HEK293 (cell line): ENCODE measurements at regions not wholly inside any gene's neighbourhood (a gene's known extent, or its start where the extent isn't known, plus 50 kb on each side); places are given as distances from the start of the nearest gene placed in this dataset.

Source experiments
- CTCF ChIA-PET: fragments of 350-600 bp; formaldehyde crosslinking; extraction: SDS; loops from one replicate; lab custom pipeline; 2021; ENCODE audit warnings: antibody characterized with exemption; lab: Yijun Ruan, JAX
- POLR2A ChIA-PET: fragments of 300-600 bp; formaldehyde crosslinking; extraction: SDS; loops from one replicate; lab custom pipeline; 2020; ENCODE audit warnings: antibody characterized with exemption, inconsistent platforms; lab: Yijun Ruan, JAX
- H3K27ac ChIP-seq: fragments of 200-500 bp; sonication (Bioruptor generic); 2 replicates; pipeline ENCODE4 v1.5.1; 2014; ENCODE audit warnings: low read depth, low read length, control low read depth, inconsistent platforms; ENCODE audit errors: extremely low read depth
- H3K36me3 ChIP-seq, 2 experiments: fragments of 200-500 bp in 1 of 2; sonication (Bioruptor generic) in 1 of 2; 1 replicate in 1 of 2; 2 replicates in 1 of 2; pipeline ENCODE4 v1.5.1; 2014 to 2017; ENCODE audit warnings: inconsistent platforms in 2 of 2, low read length in 2 of 2; ENCODE audit not compliant: control insufficient read depth in 2 of 2, insufficient read depth in 1 of 2
- H3K4me1 ChIP-seq: fragments of 200-500 bp; sonication (Bioruptor generic); 2 replicates; pipeline ENCODE4 v1.5.1; 2014; ENCODE audit warnings: mild to moderate bottlenecking, low read length, inconsistent platforms; ENCODE audit not compliant: control insufficient read depth, insufficient read depth
- H3K4me3 ChIP-seq: 2 replicates; pipeline ENCODE4 v1.5.1; 2011; ENCODE audit warnings: low read depth, mild to moderate bottlenecking, control low read depth, low read length, moderate library complexity
- H3K9me3 ChIP-seq: fragments of 200-500 bp; sonication (Bioruptor generic); 2 replicates; pipeline ENCODE4 v1.5.1; 2014; ENCODE audit warnings: low read depth, low read length, inconsistent platforms; ENCODE audit not compliant: control insufficient read depth, insufficient read depth
- OVOL3 ChIP-seq: fragments of 450-650 bp; formaldehyde crosslinking; IDR thresholded peaks from 2 replicates; pipeline ENCODE4 v1.5.1; 2016; ENCODE audit warnings: missing biosample characterization, missing genetic modification characterization
- TRIM28 ChIP-seq: IDR thresholded peaks from 2 replicates; pipeline ENCODE4 v1.6.1; 2011; ENCODE audit warnings: low read length, control low read depth, borderline replicate concordance
- ZBTB1 ChIP-seq: fragments of 450-650 bp; formaldehyde crosslinking; IDR thresholded peaks from 2 replicates; pipeline ENCODE4 v1.5.1; 2016; ENCODE audit warnings: missing biosample characterization, missing genetic modification characterization
- ZBTB21 ChIP-seq: fragments of 450-650 bp; formaldehyde crosslinking; IDR thresholded peaks from 2 replicates; pipeline ENCODE4 v1.5.1; 2017; ENCODE audit warnings: missing biosample characterization, missing genetic modification characterization
- ZFP3 ChIP-seq: fragments of 450-650 bp; formaldehyde crosslinking; IDR thresholded peaks from 2 replicates; pipeline ENCODE4 v1.5.1; 2016; ENCODE audit warnings: low read depth, missing biosample characterization, missing genetic modification characterization
- ZNF146 ChIP-seq: fragments of 450-650 bp; formaldehyde crosslinking; IDR thresholded peaks from 2 replicates; pipeline ENCODE4 v1.5.1; 2016; ENCODE audit warnings: missing biosample characterization, missing genetic modification characterization
- ZNF354C ChIP-seq: fragments of 450-650 bp; formaldehyde crosslinking; IDR thresholded peaks from 2 replicates; pipeline ENCODE4 v1.5.1; 2016; ENCODE audit warnings: missing biosample characterization, missing genetic modification characterization, low read depth, borderline replicate concordance
- ZNF394 ChIP-seq: fragments of 450-650 bp; formaldehyde crosslinking; IDR thresholded peaks from 2 replicates; pipeline ENCODE4 v1.5.1; 2016; ENCODE audit warnings: missing biosample characterization, missing genetic modification characterization, mild to moderate bottlenecking, moderate library complexity, borderline replicate concordance
- ZNF426 ChIP-seq: fragments of 450-650 bp; formaldehyde crosslinking; IDR thresholded peaks from 2 replicates; pipeline ENCODE4 v1.5.1; 2017; ENCODE audit warnings: missing biosample characterization, missing genetic modification characterization, mild to moderate bottlenecking, inconsistent platforms, moderate library complexity
- ZNF560 ChIP-seq: fragments of 450-650 bp; formaldehyde crosslinking; IDR thresholded peaks from 2 replicates; pipeline ENCODE4 v1.5.1; 2017; ENCODE audit warnings: missing biosample characterization, missing genetic modification characterization, borderline replicate concordance
- ZNF571 ChIP-seq: fragments of 450-650 bp; formaldehyde crosslinking; IDR thresholded peaks from 2 replicates; pipeline ENCODE4 v1.5.0; 2017; ENCODE audit warnings: missing biosample characterization, missing genetic modification characterization
- ZNF596 ChIP-seq: fragments of 450-650 bp; IDR thresholded peaks from 2 replicates; pipeline ENCODE4 v1.5.0; 2018; ENCODE audit warnings: missing biosample characterization, mild to moderate bottlenecking, missing genetic modification characterization, moderate library complexity
- ZNF654 ChIP-seq: fragments of 450-650 bp; formaldehyde crosslinking; IDR thresholded peaks from 2 replicates; pipeline ENCODE4 v1.5.1; 2016; ENCODE audit warnings: low read depth, missing biosample characterization, missing genetic modification characterization
- ZNF658 ChIP-seq: fragments of 450-650 bp; formaldehyde crosslinking; IDR thresholded peaks from 2 replicates; pipeline ENCODE4; 2016; ENCODE audit warnings: missing biosample characterization, missing genetic modification characterization
- ZXDB ChIP-seq: fragments of 450-650 bp; formaldehyde crosslinking; IDR thresholded peaks from 2 replicates; pipeline ENCODE4 v1.5.1; 2016; ENCODE audit warnings: missing biosample characterization, missing genetic modification characterization
- TF ChIP-seq, protein P1 (sequence below): sonication (generic); formaldehyde crosslinking; IDR thresholded peaks from 2 replicates; pipeline ENCODE4 v1.8.1; 2022; ENCODE audit warnings: mild to moderate bottlenecking, moderate library complexity, missing genetic modification reagents
- TF ChIP-seq, protein P2 (sequence below): fragments of 450-650 bp; formaldehyde crosslinking; conservative IDR thresholded peaks from 2 replicates; pipeline ENCODE4 v1.5.1; 2016; ENCODE audit warnings: low read depth, missing biosample characterization, missing genetic modification characterization
- TF ChIP-seq, protein P3 (sequence below): fragments of 450-650 bp; formaldehyde crosslinking; IDR thresholded peaks from 2 replicates; pipeline ENCODE4 v1.5.1; 2016; ENCODE audit warnings: missing biosample characterization, missing genetic modification characterization
- TF ChIP-seq, protein P4 (sequence below): fragments of 450-650 bp; IDR thresholded peaks from 2 replicates; pipeline ENCODE4 v1.5.1; 2018; ENCODE audit warnings: missing biosample characterization, missing genetic modification characterization
- TF ChIP-seq, protein P5 (sequence below): fragments of 450-650 bp; formaldehyde crosslinking; IDR thresholded peaks from 2 replicates; pipeline ENCODE4 v1.5.1; 2016; ENCODE audit warnings: missing biosample characterization, missing genetic modification characterization

DNA sequence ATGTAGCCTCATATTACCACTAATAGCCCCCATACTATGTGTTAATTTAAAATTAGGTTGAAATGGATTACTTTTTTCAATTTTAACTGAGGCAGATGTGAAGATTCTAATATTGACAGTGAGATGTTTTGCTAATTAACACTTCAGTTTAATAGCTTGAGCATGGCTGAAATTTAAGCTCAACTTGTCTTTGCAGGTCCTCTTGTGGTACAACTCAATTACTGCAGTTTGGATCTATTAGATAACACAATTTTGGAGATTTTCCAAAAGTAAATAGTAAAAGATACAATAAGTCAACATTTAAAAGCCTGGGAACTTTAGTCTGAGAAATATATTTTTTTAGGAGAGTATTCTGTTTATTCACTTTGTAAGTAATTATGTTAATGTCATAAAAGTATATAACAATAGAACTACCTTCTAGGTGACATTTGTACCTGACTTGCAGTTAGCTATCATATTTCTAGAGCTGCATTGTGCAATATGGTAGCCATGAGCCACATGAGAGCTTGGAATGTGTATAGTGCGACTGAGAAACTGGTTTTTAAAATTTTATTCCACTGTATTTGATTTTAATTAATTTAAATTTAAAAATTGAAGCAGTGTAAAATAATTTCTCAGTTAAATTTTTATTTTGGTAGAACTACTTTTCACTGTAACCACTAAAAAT lies 73.1 kb upstream of the FMR1 start:
- Histone ChIP-seq H3K27ac (no peak overlapping the region), H3K4me3 (no peak overlapping the region), H3K9me3 (no peaks in the 10 kb centered on the region), H3K36me3 (no peaks in the 10 kb centered on the region), H3K4me1 (no peaks in the 10 kb centered on the region)
- POLR2A ChIA-PET = no interaction called here
- CTCF ChIA-PET = interaction anchor here (1.1 kb wide), 1 partner anchor 40 kb away, joined by 4 read pairs; no protein-coding TSS in a partner anchor
- TF ChIP-seq, protein P1, sequence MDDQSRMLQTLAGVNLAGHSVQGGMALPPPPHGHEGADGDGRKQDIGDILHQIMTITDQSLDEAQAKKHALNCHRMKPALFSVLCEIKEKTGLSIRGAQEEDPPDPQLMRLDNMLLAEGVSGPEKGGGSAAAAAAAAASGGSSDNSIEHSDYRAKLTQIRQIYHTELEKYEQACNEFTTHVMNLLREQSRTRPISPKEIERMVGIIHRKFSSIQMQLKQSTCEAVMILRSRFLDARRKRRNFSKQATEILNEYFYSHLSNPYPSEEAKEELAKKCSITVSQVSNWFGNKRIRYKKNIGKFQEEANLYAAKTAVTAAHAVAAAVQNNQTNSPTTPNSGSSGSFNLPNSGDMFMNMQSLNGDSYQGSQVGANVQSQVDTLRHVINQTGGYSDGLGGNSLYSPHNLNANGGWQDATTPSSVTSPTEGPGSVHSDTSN (CRISPR knock-in tag) = no peak
- TF ChIP-seq ZNF654 (tag by site-specific recombination) = peak; percentile 39

DNA sequence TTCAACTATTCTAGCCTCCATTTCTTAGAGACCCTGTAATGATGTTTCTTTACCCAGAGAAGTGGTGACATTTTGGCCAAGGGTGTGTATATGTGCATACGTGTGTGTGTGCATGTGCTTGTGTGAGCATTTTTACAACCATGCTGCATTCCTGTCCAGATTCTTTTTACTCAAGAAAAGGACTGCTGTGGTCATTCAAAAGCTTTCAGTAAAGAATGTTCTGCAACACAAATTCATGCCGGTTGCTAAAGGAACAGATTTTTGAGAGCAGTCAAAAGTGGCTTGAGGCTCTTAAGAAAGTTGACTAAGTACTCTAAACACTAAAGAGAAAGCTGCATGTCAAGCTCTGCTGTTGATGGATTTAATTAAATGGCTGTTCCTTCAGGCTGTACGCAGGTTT lies 65.0 kb upstream of the FMR1 start:
- H3K27ac ChIP-seq = no peak overlapping the region
- no peaks in the 10 kb centered on the region for H3K4me1 ChIP-seq
- ChIA-PET POLR2A (no interaction called here), CTCF (interaction anchor here (0.7 kb wide), 1 partner anchor 720 kb away, joined by 3 read pairs; no protein-coding TSS in a partner anchor)
- TF ChIP-seq ZNF146 = no peak
- TF ChIP-seq ZNF354C = no peak
- TF ChIP-seq ZNF571 (tag by site-specific recombination) = no peak
- no peak for TF ChIP-seq ZNF596 (tag by site-specific recombination)
- TF ChIP-seq ZNF394 (tag by site-specific recombination) = no peak
- TF ChIP-seq ZNF426 (tag by site-specific recombination) = no peak
- TF ChIP-seq, protein P2, sequence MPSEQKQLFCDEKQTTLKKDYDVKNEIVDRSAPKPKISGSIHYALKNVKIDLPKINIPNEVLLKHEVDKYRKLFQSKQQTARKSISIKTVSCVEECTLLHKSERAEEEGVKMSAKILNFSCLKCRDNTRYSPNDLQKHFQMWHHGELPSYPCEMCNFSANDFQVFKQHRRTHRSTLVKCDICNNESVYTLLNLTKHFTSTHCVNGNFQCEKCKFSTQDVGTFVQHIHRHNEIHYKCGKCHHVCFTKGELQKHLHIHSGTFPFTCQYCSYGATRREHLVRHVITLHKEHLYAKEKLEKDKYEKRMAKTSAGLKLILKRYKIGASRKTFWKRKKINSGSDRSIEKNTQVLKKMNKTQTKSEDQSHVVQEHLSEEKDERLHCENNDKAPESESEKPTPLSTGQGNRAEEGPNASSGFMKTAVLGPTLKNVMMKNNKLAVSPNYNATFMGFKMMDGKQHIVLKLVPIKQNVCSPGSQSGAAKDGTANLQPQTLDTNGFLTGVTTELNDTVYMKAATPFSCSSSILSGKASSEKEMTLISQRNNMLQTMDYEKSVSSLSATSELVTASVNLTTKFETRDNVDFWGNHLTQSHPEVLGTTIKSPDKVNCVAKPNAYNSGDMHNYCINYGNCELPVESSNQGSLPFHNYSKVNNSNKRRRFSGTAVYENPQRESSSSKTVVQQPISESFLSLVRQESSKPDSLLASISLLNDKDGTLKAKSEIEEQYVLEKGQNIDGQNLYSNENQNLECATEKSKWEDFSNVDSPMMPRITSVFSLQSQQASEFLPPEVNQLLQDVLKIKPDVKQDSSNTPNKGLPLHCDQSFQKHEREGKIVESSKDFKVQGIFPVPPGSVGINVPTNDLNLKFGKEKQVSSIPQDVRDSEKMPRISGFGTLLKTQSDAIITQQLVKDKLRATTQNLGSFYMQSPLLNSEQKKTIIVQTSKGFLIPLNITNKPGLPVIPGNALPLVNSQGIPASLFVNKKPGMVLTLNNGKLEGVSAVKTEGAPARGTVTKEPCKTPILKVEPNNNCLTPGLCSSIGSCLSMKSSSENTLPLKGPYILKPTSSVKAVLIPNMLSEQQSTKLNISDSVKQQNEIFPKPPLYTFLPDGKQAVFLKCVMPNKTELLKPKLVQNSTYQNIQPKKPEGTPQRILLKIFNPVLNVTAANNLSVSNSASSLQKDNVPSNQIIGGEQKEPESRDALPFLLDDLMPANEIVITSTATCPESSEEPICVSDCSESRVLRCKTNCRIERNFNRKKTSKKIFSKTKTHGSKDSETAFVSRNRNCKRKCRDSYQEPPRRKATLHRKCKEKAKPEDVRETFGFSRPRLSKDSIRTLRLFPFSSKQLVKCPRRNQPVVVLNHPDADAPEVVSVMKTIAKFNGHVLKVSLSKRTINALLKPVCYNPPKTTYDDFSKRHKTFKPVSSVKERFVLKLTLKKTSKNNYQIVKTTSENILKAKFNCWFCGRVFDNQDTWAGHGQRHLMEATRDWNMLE (tag by site-specific recombination) = no peak
- no peak for TF ChIP-seq ZBTB1 (tag by site-specific recombination)
- no peak for TF ChIP-seq ZBTB21 (tag by site-specific recombination)
- TF ChIP-seq ZXDB (tag by site-specific recombination) = no peak
- H3K36me3 ChIP-seq = no peaks in the 10 kb centered on the region
- H3K9me3 ChIP-seq = no peaks in the 10 kb centered on the region
- H3K4me3 ChIP-seq = no peak overlapping the region

DNA sequence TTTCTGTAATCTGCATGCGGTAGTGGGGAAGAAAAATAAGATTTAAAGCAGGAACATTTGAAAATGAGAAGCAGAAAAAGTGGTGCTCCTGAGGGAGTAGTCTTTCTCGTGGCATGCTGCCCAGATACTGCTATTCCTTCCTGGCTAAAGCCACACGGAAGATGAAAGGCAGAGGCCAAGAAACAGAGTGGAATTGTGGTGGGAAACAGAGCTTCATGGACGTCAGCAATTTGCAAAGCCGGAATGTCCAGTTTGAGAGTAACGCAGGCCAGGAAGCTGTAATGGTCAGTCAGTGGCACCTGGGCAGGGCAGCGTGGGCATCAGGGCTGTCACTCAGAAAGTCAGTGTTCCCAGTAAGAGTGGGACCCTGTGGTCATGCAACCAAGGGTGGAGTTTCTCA lies 63.7 kb upstream of the FMR1 start:
- no peaks in the 10 kb centered on the region for H3K9me3 ChIP-seq
- POLR2A ChIA-PET = no interaction called here
- no peaks in the 10 kb centered on the region for H3K4me1 ChIP-seq
- H3K27ac ChIP-seq = no peak overlapping the region
- no peaks in the 10 kb centered on the region for H3K36me3 ChIP-seq
- CTCF ChIA-PET = no interaction called here
- no peak overlapping the region for H3K4me3 ChIP-seq
- TF ChIP-seq, protein P3, sequence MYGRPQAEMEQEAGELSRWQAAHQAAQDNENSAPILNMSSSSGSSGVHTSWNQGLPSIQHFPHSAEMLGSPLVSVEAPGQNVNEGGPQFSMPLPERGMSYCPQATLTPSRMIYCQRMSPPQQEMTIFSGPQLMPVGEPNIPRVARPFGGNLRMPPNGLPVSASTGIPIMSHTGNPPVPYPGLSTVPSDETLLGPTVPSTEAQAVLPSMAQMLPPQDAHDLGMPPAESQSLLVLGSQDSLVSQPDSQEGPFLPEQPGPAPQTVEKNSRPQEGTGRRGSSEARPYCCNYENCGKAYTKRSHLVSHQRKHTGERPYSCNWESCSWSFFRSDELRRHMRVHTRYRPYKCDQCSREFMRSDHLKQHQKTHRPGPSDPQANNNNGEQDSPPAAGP (tag by site-specific recombination) = no peak
- TF ChIP-seq ZNF571 (tag by site-specific recombination) (no peak), ZNF658 (tag by site-specific recombination) (no peak), OVOL3 (no peak), ZNF560 (no peak), ZFP3 (no peak), ZNF596 (tag by site-specific recombination) (no peak), TRIM28 (no peak)
- TF ChIP-seq, protein P4, sequence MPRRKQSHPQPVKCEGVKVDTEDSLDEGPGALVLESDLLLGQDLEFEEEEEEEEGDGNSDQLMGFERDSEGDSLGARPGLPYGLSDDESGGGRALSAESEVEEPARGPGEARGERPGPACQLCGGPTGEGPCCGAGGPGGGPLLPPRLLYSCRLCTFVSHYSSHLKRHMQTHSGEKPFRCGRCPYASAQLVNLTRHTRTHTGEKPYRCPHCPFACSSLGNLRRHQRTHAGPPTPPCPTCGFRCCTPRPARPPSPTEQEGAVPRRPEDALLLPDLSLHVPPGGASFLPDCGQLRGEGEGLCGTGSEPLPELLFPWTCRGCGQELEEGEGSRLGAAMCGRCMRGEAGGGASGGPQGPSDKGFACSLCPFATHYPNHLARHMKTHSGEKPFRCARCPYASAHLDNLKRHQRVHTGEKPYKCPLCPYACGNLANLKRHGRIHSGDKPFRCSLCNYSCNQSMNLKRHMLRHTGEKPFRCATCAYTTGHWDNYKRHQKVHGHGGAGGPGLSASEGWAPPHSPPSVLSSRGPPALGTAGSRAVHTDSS (tag by site-specific recombination) = no peak
- TF ChIP-seq, protein P5, sequence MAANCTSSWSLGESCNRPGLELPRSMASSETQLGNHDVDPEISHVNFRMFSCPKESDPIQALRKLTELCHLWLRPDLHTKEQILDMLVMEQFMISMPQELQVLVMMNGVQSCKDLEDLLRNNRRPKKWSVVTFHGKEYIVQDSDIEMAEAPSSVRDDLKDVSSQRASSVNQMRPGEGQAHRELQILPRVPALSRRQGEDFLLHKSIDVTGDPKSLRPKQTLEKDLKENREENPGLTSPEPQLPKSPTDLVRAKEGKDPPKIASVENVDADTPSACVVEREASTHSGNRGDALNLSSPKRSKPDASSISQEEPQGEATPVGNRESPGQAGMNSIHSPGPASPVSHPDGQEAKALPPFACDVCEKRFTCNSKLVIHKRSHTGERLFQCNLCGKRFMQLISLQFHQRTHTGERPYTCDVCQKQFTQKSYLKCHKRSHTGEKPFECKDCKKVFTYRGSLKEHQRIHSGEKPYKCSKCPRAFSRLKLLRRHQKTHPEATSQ (tag by site-specific recombination) = no peak
